HepG2 (cell line): ENCODE measurements at regions not wholly inside any gene's neighbourhood (a gene's known extent, or its start where the extent isn't known, plus 50 kb on each side); places are given as distances from the start of the nearest gene placed in this dataset.

Experiments
- ATAC-seq: fragments of 200-7000 bp; cut with Tn5 transposase; 3 replicates; pipeline ENCODE4 v1.9.1; 2020; ENCODE audit warnings: mild to moderate bottlenecking, moderate library complexity
- BruUV-seq: library from RNA; stranded (reverse); fragments of 400-500 nt; replicated peaks from 2 replicates; lab custom pipeline; 2021; lab: Mats Ljungman, UMichigan
- CTCF ChIA-PET: fragments of 300-600 bp; formaldehyde crosslinking; extraction: SDS; loops from one replicate; lab custom pipeline; 2021; ENCODE audit warnings: low total read pairs, inconsistent platforms, low intra/inter-chr PET ratio; lab: Yijun Ruan, JAX
- POLR2A ChIA-PET: fragments of 350-600 bp; sonication (Branson Sonifier 250); formaldehyde crosslinking; loops from one replicate; lab custom pipeline; 2020; ENCODE audit warnings: antibody characterized with exemption, inconsistent platforms; lab: Yijun Ruan, JAX
- DNase-seq: peaks from one replicate; pipeline ENCODE4 v3.0.0-alpha.2; 2015; ENCODE audit warnings: low spot score
- FAIRE-seq: peaks from 3 replicates; lab custom pipeline; 2011; peaks lifted over from hg19 to GRCh38; lab: Jason Lieb, UNC
- H2AFZ ChIP-seq: one replicate; pipeline ENCODE4 v1.6.1; 2011; ENCODE audit warnings: low read length, inconsistent platforms
- H3K27ac ChIP-seq: fragments of 300-600 bp; 3 replicates; pipeline ENCODE4 v1.8.0; 2011; ENCODE audit warnings: mixed run types, mild to moderate bottlenecking, mixed read lengths, low read length, inconsistent platforms; ENCODE audit not compliant: insufficient read depth; ENCODE audit errors: extremely low read length
- H3K27me3 ChIP-seq, 2 experiments: fragments of 200-600 bp in 1 of 2; 2 replicates in 1 of 2; 3 replicates in 1 of 2; pipeline versions ENCODE4 v1.6.0 to v1.8.0; 2011; ENCODE audit warnings: low read length in 2 of 2, mild to moderate bottlenecking in 2 of 2, moderate library complexity in 2 of 2, inconsistent platforms in 1 of 2; ENCODE audit not compliant: insufficient read depth in 2 of 2, control insufficient read depth in 1 of 2
- H3K36me3 ChIP-seq, 2 experiments: fragments of 200-600 bp in 1 of 2; replicated peaks in 1 of 2; 2 replicates in 1 of 2; 3 replicates in 1 of 2; pipeline versions ENCODE4 v1.5.1 to v1.8.0; 2011; ENCODE audit warnings: low read length in 2 of 2, inconsistent platforms in 1 of 2; ENCODE audit not compliant: insufficient read depth in 2 of 2, control insufficient read depth in 1 of 2
- H3K4me1 ChIP-seq: 2 replicates; pipeline ENCODE4 v1.5.1; 2012; ENCODE audit warnings: low read length, inconsistent platforms; ENCODE audit not compliant: insufficient read depth
- H3K4me2 ChIP-seq: 2 replicates; pipeline ENCODE4 v1.6.0; 2011; ENCODE audit warnings: low read depth, low read length, inconsistent platforms
- H3K4me3 ChIP-seq, 3 experiments: fragments of 200-600 bp in 1 of 3; sonication (generic), shearing (Covaris generic) in 1 of 3; replicated peaks in 1 of 3; 2 replicates each; pipeline ENCODE4 v1.5.1; 2011 to 2016; ENCODE audit warnings: low read length in 3 of 3, inconsistent platforms in 2 of 3, low read depth in 2 of 3, mild to moderate bottlenecking in 2 of 3, control low read depth in 1 of 3, mixed read lengths in 1 of 3; ENCODE audit not compliant: insufficient read depth in 1 of 3
- H3K79me2 ChIP-seq: one replicate; pipeline ENCODE4 v1.6.1; 2011; ENCODE audit warnings: low read length, inconsistent platforms; ENCODE audit not compliant: insufficient read depth
- H3K9ac ChIP-seq: 2 replicates; pipeline ENCODE4 v1.6.0; 2011; ENCODE audit warnings: mild to moderate bottlenecking, low read depth, low read length, inconsistent platforms; ENCODE audit not compliant: insufficient read depth
- H3K9me3 ChIP-seq: 2 replicates; pipeline ENCODE4 v1.5.1; 2012; ENCODE audit warnings: mild to moderate bottlenecking, low read length
- H4K20me1 ChIP-seq: 2 replicates; pipeline ENCODE4 v1.6.0; 2011; ENCODE audit warnings: inconsistent platforms, mild to moderate bottlenecking, low read length, moderate library complexity; ENCODE audit not compliant: insufficient read depth
- CREB1 ChIP-seq, 2 experiments: fragments of 450-650 bp in 1 of 2; IDR thresholded peaks; 2 replicates each; pipeline ENCODE4 v1.6.1; 2016 to 2017; ENCODE audit warnings: control low read depth in 1 of 2, mild to moderate bottlenecking in 1 of 2, missing compliant biosample characterization in 1 of 2, missing genetic modification characterization in 1 of 2
- FOSL1 ChIP-seq: sonication (generic); formaldehyde crosslinking; IDR thresholded peaks from 2 replicates; pipeline ENCODE4 v1.9.0; 2021; ENCODE audit warnings: missing genetic modification reagents, borderline replicate concordance
- HNRNPL ChIP-seq: fragments of 200-400 bp; formaldehyde crosslinking; IDR thresholded peaks from 2 replicates; pipeline ENCODE4 v1.6.1; 2017; ENCODE audit warnings: mild to moderate bottlenecking, low read depth, low read length
- KDM5B ChIP-seq: sonication (generic); formaldehyde crosslinking; IDR thresholded peaks from 2 replicates; pipeline ENCODE4 v1.4.0; 2020; ENCODE audit warnings: missing genetic modification reagents, mild to moderate bottlenecking, borderline replicate concordance
- KLF15 ChIP-seq: sonication (generic); formaldehyde crosslinking; IDR thresholded peaks from 2 replicates; pipeline ENCODE4 v1.8.1; 2023; ENCODE audit warnings: borderline replicate concordance, mild to moderate bottlenecking, inconsistent platforms, missing genetic modification reagents, mixed read lengths
- NFE2L1 ChIP-seq: sonication (generic); formaldehyde crosslinking; IDR thresholded peaks from 2 replicates; pipeline ENCODE4 v1.4.0; 2020; ENCODE audit warnings: missing genetic modification reagents, mild to moderate bottlenecking, borderline replicate concordance
- NR2F2 ChIP-seq: IDR thresholded peaks from 2 replicates; pipeline ENCODE4 v1.6.1; 2012; ENCODE audit warnings: low read depth, inconsistent platforms, borderline replicate concordance
- RBM22 ChIP-seq: fragments of 200-400 bp; formaldehyde crosslinking; optimal IDR thresholded peaks from 2 replicates; pipeline ENCODE3; 2017; ENCODE audit warnings: mild to moderate bottlenecking, low read length, moderate library complexity
- RXRA ChIP-seq: sonication (generic); formaldehyde crosslinking; IDR thresholded peaks from 2 replicates; pipeline ENCODE4 v1.5.1; 2020; ENCODE audit warnings: missing genetic modification reagents
- TBP ChIP-seq: sonication (generic); formaldehyde crosslinking; IDR thresholded peaks from 2 replicates; pipeline ENCODE4 v1.5.0; 2020; ENCODE audit warnings: missing genetic modification reagents
- TP53 ChIP-seq: sonication (generic); formaldehyde crosslinking; conservative IDR thresholded peaks from 2 replicates; pipeline ENCODE4 v1.4.0; 2020; ENCODE audit warnings: missing genetic modification reagents
- ZBTB21 ChIP-seq: sonication (generic); formaldehyde crosslinking; IDR thresholded peaks from 2 replicates; pipeline ENCODE4 v1.4.0; 2020; ENCODE audit warnings: missing genetic modification reagents
- ZNF121 ChIP-seq: sonication (generic); formaldehyde crosslinking; IDR thresholded peaks from 2 replicates; pipeline ENCODE4 v1.5.0; 2020; ENCODE audit warnings: mild to moderate bottlenecking, missing genetic modification reagents
- ZNF207 ChIP-seq: fragments of 450-650 bp; IDR thresholded peaks from 2 replicates; pipeline ENCODE4 v1.6.1; 2016; ENCODE audit warnings: antibody characterized with exemption, borderline replicate concordance
- ZNF577 ChIP-seq: sonication (generic); formaldehyde crosslinking; IDR thresholded peaks from 2 replicates; pipeline ENCODE4 v1.4.0; 2020; ENCODE audit warnings: mild to moderate bottlenecking, low read depth, missing genetic modification reagents, borderline replicate concordance
- ZNF614 ChIP-seq: IDR thresholded peaks from 2 replicates; pipeline ENCODE4 v1.6.1; 2018; ENCODE audit warnings: missing biosample characterization, missing genetic modification reagents, inconsistent platforms, borderline replicate concordance
- ZNF841 ChIP-seq: sonication (generic); formaldehyde crosslinking; IDR thresholded peaks from 2 replicates; pipeline ENCODE4 v1.8.1; 2023; ENCODE audit warnings: missing genetic modification reagents, borderline replicate concordance
- ZNF883 ChIP-seq: sonication (generic); formaldehyde crosslinking; IDR thresholded peaks from 2 replicates; pipeline ENCODE4 v1.5.1; 2020; ENCODE audit warnings: mild to moderate bottlenecking, missing genetic modification reagents; ENCODE audit errors: not compliant biosample characterization
- WGBS: methylation state at CpG from one replicate; pipeline ENCODE4 v1.1.6; 2017; ENCODE audit warnings: low lambda C conversion rate; 5-methylcytosine and 5-hydroxymethylcytosine counted together
- in situ Hi-C: cut with HindIII; loops from 2 replicates; pipeline ENCODE4 v1.10.0; 2017; ENCODE audit warnings: low pct_unique_long_range_greater_than_20kb; ENCODE audit not compliant: extremely low pct_ligation_motif_present
- intact Hi-C: fragments of 100-400 bp; cut with micrococcal nuclease; formaldehyde crosslinking; loops from one replicate; pipeline ENCODE4 v1.10.0; 2022; ENCODE audit not compliant: unreplicated experiment
- TF ChIP-seq, protein P1 (sequence below): sonication (generic); formaldehyde crosslinking; IDR thresholded peaks from 2 replicates; pipeline ENCODE4 v1.4.0; 2020; ENCODE audit warnings: missing genetic modification reagents
- TF ChIP-seq, protein P2 (sequence below): sonication (generic); formaldehyde crosslinking; IDR thresholded peaks from 2 replicates; pipeline ENCODE4 v1.5.0; 2020; ENCODE audit warnings: missing genetic modification reagents

DNA sequence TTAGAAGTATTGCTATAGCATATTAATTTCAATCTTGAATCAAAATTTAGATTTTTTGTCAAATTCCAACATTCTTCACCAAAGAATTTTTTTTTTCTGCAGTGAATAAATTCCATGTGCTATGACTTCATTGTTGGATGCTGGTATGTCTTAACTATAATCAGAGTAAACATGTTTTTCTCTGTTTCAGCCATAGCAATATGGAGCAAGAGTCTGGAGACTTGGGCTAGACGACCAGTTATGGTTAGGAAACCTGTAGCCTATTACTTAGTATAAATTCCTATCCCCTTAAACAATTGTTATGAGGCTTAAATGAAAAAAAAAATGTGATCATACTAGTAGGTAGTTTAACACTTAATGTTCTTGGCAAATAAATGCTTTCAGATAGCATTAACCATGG, 431.9 kb upstream of the FRG2C start:
- in situ Hi-C loops (no loop called here), intact Hi-C loops (no loop called here)
- Histone ChIP-seq H3K4me3 (no peak overlapping the region), H3K79me2 (no peaks in the 10 kb centered on the region), H2AFZ (no peak overlapping the region), H3K9ac (no peak overlapping the region), H3K36me3 (no peaks in the 10 kb centered on the region), H4K20me1 (no peaks in the 10 kb centered on the region), H3K27ac (no peak overlapping the region), H3K4me2 (no peak overlapping the region), H3K4me1 (no peaks in the 10 kb centered on the region), H3K9me3 (no peaks in the 10 kb centered on the region), H3K27me3 (no peaks in the 10 kb centered on the region)
- no peak for FAIRE-seq
- no TSS peak for BruUV-seq
- ChIA-PET CTCF (no interaction called here), POLR2A (no interaction called here)
- ATAC-seq, result no peak
- 0% methylated on average over 1 of the region's 1 CpG for WGBS
- no peak for DNase-seq
- TF ChIP-seq ZNF121 (CRISPR knock-in tag) (no peak), ZNF614 (CRISPR knock-in tag) (no peak), HNRNPL (no peak), ZNF207 (no peak), ZBTB21 (no peak), KLF15 (CRISPR knock-in tag) (no peak), TBP (CRISPR knock-in tag) (no peak), RXRA (CRISPR knock-in tag) (no peak), ZNF883 (CRISPR knock-in tag) (no peak), FOSL1 (no peak), CREB1 (IDR thresholded peaks at IDR 0.05) (no peak), CREB1 (CRISPR knock-in tag; IDR thresholded peaks at IDR 0.05) (no peak), RBM22 (no peak), ZNF577 (CRISPR knock-in tag) (no peak), KDM5B (no peak), TP53 (CRISPR knock-in tag) (no peak), NFE2L1 (CRISPR knock-in tag) (no peak), NR2F2 (no peak), ZNF841 (CRISPR knock-in tag) (no peak)
- TF ChIP-seq, protein P1, sequence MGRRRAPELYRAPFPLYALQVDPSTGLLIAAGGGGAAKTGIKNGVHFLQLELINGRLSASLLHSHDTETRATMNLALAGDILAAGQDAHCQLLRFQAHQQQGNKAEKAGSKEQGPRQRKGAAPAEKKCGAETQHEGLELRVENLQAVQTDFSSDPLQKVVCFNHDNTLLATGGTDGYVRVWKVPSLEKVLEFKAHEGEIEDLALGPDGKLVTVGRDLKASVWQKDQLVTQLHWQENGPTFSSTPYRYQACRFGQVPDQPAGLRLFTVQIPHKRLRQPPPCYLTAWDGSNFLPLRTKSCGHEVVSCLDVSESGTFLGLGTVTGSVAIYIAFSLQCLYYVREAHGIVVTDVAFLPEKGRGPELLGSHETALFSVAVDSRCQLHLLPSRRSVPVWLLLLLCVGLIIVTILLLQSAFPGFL (CRISPR knock-in tag), result no peak
- TF ChIP-seq, protein P2, sequence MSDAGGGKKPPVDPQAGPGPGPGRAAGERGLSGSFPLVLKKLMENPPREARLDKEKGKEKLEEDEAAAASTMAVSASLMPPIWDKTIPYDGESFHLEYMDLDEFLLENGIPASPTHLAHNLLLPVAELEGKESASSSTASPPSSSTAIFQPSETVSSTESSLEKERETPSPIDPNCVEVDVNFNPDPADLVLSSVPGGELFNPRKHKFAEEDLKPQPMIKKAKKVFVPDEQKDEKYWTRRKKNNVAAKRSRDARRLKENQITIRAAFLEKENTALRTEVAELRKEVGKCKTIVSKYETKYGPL (CRISPR knock-in tag), result no peak
- TF ChIP-seq, all 625 proteins: peak for 0
